GM21381 (cell line): ENCODE measurements at regions not wholly inside any gene's neighbourhood (a gene's known extent, or its start where the extent isn't known, plus 50 kb on each side); places are given as distances from the start of the nearest gene placed in this dataset.

Experiments used
- ATAC-seq: cut with Tn5 transposase; IDR thresholded peaks from one replicate; pipeline ENCODE4 v1.9.1; 2021; ENCODE audit warnings: mild to moderate bottlenecking, moderate library complexity; ENCODE audit not compliant: unreplicated experiment

GRCh38 chr1:61627365-61627764 lies 97.6 kb downstream of the TM2D1 start:
- no peak for ATAC-seq

- ATAC-seq, result no peak
Observed at GRCh38 chr1:61626816-61627215, 98.1 kb downstream of the TM2D1 start.

GRCh38 chr1:61623852-61624251 lies 101.1 kb downstream of the TM2D1 start:
- no peak for ATAC-seq

GRCh38 chr1:61620536-61620935 lies 104.4 kb downstream of the TM2D1 start:
- no peak for ATAC-seq

GRCh38 chr1:61618755-61619154 lies 106.2 kb downstream of the TM2D1 start:
- ATAC-seq, result no peak

- ATAC-seq, result no peak
Observed at GRCh38 chr1:61618193-61618592, 106.7 kb downstream of the TM2D1 start.

- ATAC-seq, result no peak
Observed at GRCh38 chr1:61616830-61617229, 108.1 kb downstream of the TM2D1 start.

- ATAC-seq, result no peak
Observed at GRCh38 chr1:61612602-61613001, 112.3 kb downstream of the TM2D1 start.

- ATAC-seq, result no peak
Observed at GRCh38 chr1:61609040-61609439, 115.9 kb downstream of the TM2D1 start.

- ATAC-seq, result no peak
Observed at GRCh38 chr1:61607448-61607847, 117.5 kb downstream of the TM2D1 start.

- no peak for ATAC-seq
Observed at GRCh38 chr1:61606448-61607312, 118.3 kb downstream of the TM2D1 start.

GRCh38 chr1:61605607-61606321 lies 119.2 kb downstream of the TM2D1 start:
- no peak for ATAC-seq

GRCh38 chr1:61604684-61605083 lies 120.3 kb downstream of the TM2D1 start:
- no peak for ATAC-seq

GRCh38 chr1:61604261-61604660 lies 120.7 kb downstream of the TM2D1 start:
- ATAC-seq, result no peak

GRCh38 chr1:61602663-61603062 lies 122.3 kb downstream of the TM2D1 start:
- no peak for ATAC-seq

- ATAC-seq, result no peak
Observed at GRCh38 chr1:61597601-61598000, 127.3 kb downstream of the TM2D1 start.

- ATAC-seq, result no peak
Observed at GRCh38 chr1:61593331-61593730, 131.6 kb downstream of the TM2D1 start.

GRCh38 chr1:61591351-61591750 lies 133.6 kb downstream of the TM2D1 start:
- no peak for ATAC-seq

- peak; percentile 98 for ATAC-seq
Observed at GRCh38 chr1:61588736-61589672, 135.9 kb downstream of the TM2D1 start.

- ATAC-seq, result no peak
Observed at GRCh38 chr1:61585714-61586113, 139.2 kb downstream of the TM2D1 start.

- no peak for ATAC-seq
Observed at GRCh38 chr1:61583703-61584102, 141.2 kb downstream of the TM2D1 start.
